GM23338 (cell line): ENCODE measurements at regions not wholly inside any gene's neighbourhood (a gene's known extent, or its start where the extent isn't known, plus 50 kb on each side); places are given as distances from the start of the nearest gene placed in this dataset.
A peak's percentile ranks its signal among the peaks of the same experiment; 100 is the strongest.

Experiments used
- ATAC-seq: fragments of 200-7000 bp; cut with Tn5 transposase; 3 replicates; pipeline ENCODE4 v1.9.1; 2020
- DNase-seq: peaks from one replicate; pipeline ENCODE4 v3.0.0-alpha.2; 2015; ENCODE audit warnings: low spot score
- H2AFZ ChIP-seq: fragments of 200-600 bp; sonication (generic); 2 replicates; pipeline ENCODE4 v1.8.0; 2016; ENCODE audit warnings: antibody characterized with exemption, mild to moderate bottlenecking, moderate library complexity
- H3F3A ChIP-seq: fragments of 200-600 bp; sonication (generic); replicated peaks from 2 replicates; pipeline ENCODE4 v1.8.0; 2017; ENCODE audit warnings: antibody characterized with exemption, mixed run types, low read depth
- H3K27ac ChIP-seq: fragments of 200-600 bp; sonication (generic); 2 replicates; pipeline ENCODE4 v1.6.1; 2016; ENCODE audit warnings: low read depth
- H3K27me3 ChIP-seq: fragments of 200-600 bp; sonication (generic); 2 replicates; pipeline ENCODE4 v1.8.0; 2016; ENCODE audit warnings: mild to moderate bottlenecking, mixed run types, moderate library complexity; ENCODE audit not compliant: insufficient read depth
- H3K36me3 ChIP-seq: fragments of 200-600 bp; sonication (generic); 2 replicates; pipeline ENCODE4 v1.8.0; 2016; ENCODE audit warnings: mild to moderate bottlenecking; ENCODE audit not compliant: insufficient read depth
- H3K4me1 ChIP-seq: fragments of 200-600 bp; sonication (generic); 2 replicates; pipeline ENCODE4 v1.8.0; 2016; ENCODE audit warnings: mild to moderate bottlenecking, moderate library complexity; ENCODE audit not compliant: insufficient read depth
- H3K4me2 ChIP-seq: fragments of 200-600 bp; sonication (generic); 2 replicates; pipeline ENCODE4 v1.7.1; 2017; ENCODE audit warnings: mixed run types
- H3K4me3 ChIP-seq: fragments of 200-600 bp; sonication (generic); 2 replicates; pipeline ENCODE4 v1.6.1; 2016; ENCODE audit warnings: mixed run types
- H3K79me2 ChIP-seq: fragments of 200-600 bp; sonication (generic); replicated peaks from 2 replicates; pipeline ENCODE4 v1.8.0; 2017; ENCODE audit warnings: mild to moderate bottlenecking; ENCODE audit not compliant: insufficient read depth
- H3K9me2 ChIP-seq: fragments of 200-600 bp; sonication (generic); 2 replicates; pipeline ENCODE4 v1.8.0; 2017; ENCODE audit not compliant: insufficient read depth
- H4K20me1 ChIP-seq: fragments of 200-600 bp; sonication (generic); replicated peaks from 2 replicates; pipeline ENCODE4 v1.8.0; 2017; ENCODE audit warnings: mild to moderate bottlenecking; ENCODE audit not compliant: insufficient read depth
- H3K27ac Mint-ChIP-seq: 2 replicates; pipeline ENCODE4 v1.8.0; 2020; ENCODE audit warnings: inconsistent platforms, mild to moderate bottlenecking, moderate library complexity, mixed read lengths
- H3K27me3 Mint-ChIP-seq: 3 replicates; pipeline ENCODE4 v1.8.0; 2022; ENCODE audit warnings: low read depth, mild to moderate bottlenecking, moderate library complexity, mixed read lengths, inconsistent platforms; ENCODE audit not compliant: insufficient read depth, poor library complexity
- H3K36me3 Mint-ChIP-seq: 3 replicates; pipeline ENCODE4 v1.8.0; 2021; ENCODE audit warnings: low read depth, mild to moderate bottlenecking, inconsistent platforms, moderate library complexity, mixed read lengths
- H3K4me1 Mint-ChIP-seq: 3 replicates; pipeline ENCODE4 v1.8.0; 2020; ENCODE audit warnings: mild to moderate bottlenecking, inconsistent platforms, mixed read lengths
- H3K4me3 Mint-ChIP-seq: 3 replicates; pipeline ENCODE4 v1.8.0; 2021; ENCODE audit warnings: moderate library complexity, mild to moderate bottlenecking, inconsistent platforms, mixed read lengths
- H3K9me3 Mint-ChIP-seq: 3 replicates; pipeline ENCODE4 v1.8.0; 2020; ENCODE audit warnings: moderate library complexity, mild to moderate bottlenecking, inconsistent platforms, mixed read lengths
- CREB1 ChIP-seq: fragments of 250-450 bp; sonication (Bioruptor Pico); IDR thresholded peaks from 2 replicates; pipeline ENCODE4 v1.5.0; 2020; ENCODE audit warnings: low read depth, mild to moderate bottlenecking, moderate library complexity
- EZH2 ChIP-seq: fragments of 200-600 bp; sonication (generic); IDR thresholded peaks from one replicate; pipeline ENCODE4 v1.8.0; 2017; ENCODE audit warnings: antibody characterized with exemption, mild to moderate bottlenecking, low read depth; ENCODE audit not compliant: unreplicated experiment
- EZH2phosphoT487 ChIP-seq: fragments of 200-600 bp; sonication (generic); IDR thresholded peaks from one replicate; pipeline ENCODE4 v1.8.1; 2018; ENCODE audit warnings: antibody characterized with exemption; ENCODE audit not compliant: unreplicated experiment
- JUNB ChIP-seq: IDR thresholded peaks from one replicate; pipeline ENCODE4 v1.6.1; 2016; ENCODE audit warnings: antibody characterized with exemption; ENCODE audit not compliant: unreplicated experiment
- ZNF331 ChIP-seq: fragments of 250-450 bp; sonication (Bioruptor Pico); IDR thresholded peaks from 2 replicates; pipeline ENCODE4 v1.5.0; 2020; ENCODE audit warnings: low read depth, mild to moderate bottlenecking, moderate library complexity
- TF ChIP-seq, protein P1 (sequence below): fragments of 250-450 bp; sonication (Bioruptor Pico); IDR thresholded peaks from 2 replicates; pipeline ENCODE4 v1.5.0; 2020; ENCODE audit warnings: mild to moderate bottlenecking, moderate library complexity

DNA sequence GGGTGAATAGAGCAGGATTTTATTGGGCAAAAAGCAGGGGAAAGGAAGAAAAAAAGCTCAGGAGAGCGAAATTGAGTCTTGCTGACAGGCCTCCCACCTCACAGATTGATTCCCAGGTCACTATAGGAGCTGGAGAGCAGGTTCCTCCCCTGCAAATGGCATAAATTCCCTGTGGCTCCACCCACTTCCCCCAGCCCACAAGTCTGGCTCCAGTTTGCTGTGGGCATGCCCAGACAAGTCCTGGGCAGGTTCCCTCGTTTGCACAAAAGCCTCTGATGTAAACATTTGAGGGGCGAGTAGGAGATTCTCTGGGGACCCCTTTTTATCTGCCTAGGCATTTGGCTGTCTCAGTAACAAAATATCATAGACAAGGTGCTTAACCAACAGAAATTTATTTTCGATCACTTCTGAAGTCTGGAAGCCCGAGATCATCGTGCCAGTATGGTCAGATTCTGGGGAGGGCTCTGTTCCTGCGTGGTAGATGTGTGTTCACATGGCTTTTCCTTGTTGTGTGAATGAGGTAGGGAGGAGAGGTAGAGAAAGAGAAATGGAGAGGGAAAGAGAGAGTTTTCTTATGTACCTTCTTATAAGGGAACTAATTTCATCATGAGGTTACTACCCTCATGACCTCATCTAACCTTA, 614.5 kb downstream of the MAT2B start:
- no peaks in the 10 kb centered on the region for H3K27me3 ChIP-seq
- no peak for TF ChIP-seq EZH2
- ATAC-seq (peak; percentile 77), DNase-seq (peak; percentile 58)
- Mint-ChIP-seq H3K27ac (peak overlapping the region; percentile 76), H3K36me3 (peaks cover 28% of the 10 kb centered on the region; the same call in 2 of the 3 replicates), H3K27me3 (no peaks in the 10 kb centered on the region), H3K4me3 (no peak overlapping the region), H3K9me3 (peaks cover 23% of the 10 kb centered on the region; the same call in 2 of the 3 replicates), H3K4me1 (peaks cover 9% of the 10 kb centered on the region; the same call in 2 of the 3 replicates)
- no peak overlapping the region for H3K4me3 ChIP-seq
- H3K79me2 ChIP-seq = no peaks in the 10 kb centered on the region
- peak overlapping the region; percentile 35; the same call in 1 of the 2 replicates for H2AFZ ChIP-seq
- no peaks in the 10 kb centered on the region for H4K20me1 ChIP-seq
- H3K9me2 ChIP-seq = peaks cover 8% of the 10 kb centered on the region; the same call in 1 of the 2 replicates
- peaks cover 7% of the 10 kb centered on the region; the same call in 1 of the 2 replicates for H3K4me1 ChIP-seq
- no peaks in the 10 kb centered on the region for H3F3A ChIP-seq
- H3K4me2 ChIP-seq = no peak overlapping the region
- no peaks in the 10 kb centered on the region for H3K36me3 ChIP-seq
- peak overlapping the region; percentile 48; the same call in 1 of the 2 replicates for H3K27ac ChIP-seq

DNA sequence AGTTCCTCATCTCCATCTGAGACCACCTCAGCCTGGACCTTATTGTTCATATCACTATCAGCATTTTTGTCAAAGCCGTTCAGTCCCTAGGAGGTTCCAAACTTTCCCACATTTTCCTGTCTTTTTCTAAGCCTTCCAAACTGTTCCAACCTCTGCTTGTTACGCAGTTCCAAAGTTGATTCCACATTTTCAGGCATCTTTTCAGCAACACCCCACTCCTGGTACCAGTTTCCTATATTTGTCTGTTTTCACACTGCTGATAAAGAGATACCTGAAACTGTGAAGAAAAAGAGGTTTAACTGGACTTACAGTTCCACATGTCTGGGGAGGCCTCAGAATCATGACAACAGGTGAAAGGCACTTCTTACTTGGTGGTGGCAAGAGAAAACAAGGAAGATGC, 622.1 kb downstream of the MAT2B start:
- Mint-ChIP-seq H3K27ac (no peak overlapping the region), H3K36me3 (peaks cover 64% of the 10 kb centered on the region), H3K4me3 (no peak overlapping the region), H3K4me1 (no peaks in the 10 kb centered on the region), H3K9me3 (peaks cover 71% of the 10 kb centered on the region), H3K27me3 (no peaks in the 10 kb centered on the region)
- Histone ChIP-seq H4K20me1 (no peaks in the 10 kb centered on the region), H3K9me2 (no peaks in the 10 kb centered on the region), H3K79me2 (no peaks in the 10 kb centered on the region), H2AFZ (no peak overlapping the region), H3F3A (no peaks in the 10 kb centered on the region), H3K36me3 (peaks cover 4% of the 10 kb centered on the region), H3K27ac (no peak overlapping the region), H3K4me2 (no peak overlapping the region), H3K4me3 (no peak overlapping the region), H3K27me3 (no peaks in the 10 kb centered on the region), H3K4me1 (no peaks in the 10 kb centered on the region)
- DNase-seq (no peak), ATAC-seq (no peak)
- TF ChIP-seq JUNB (no peak), ZNF331 (CRISPR knock-in tag) (no peak), EZH2phosphoT487 (no peak), CREB1 (CRISPR knock-in tag) (no peak)
- TF ChIP-seq, protein P1, sequence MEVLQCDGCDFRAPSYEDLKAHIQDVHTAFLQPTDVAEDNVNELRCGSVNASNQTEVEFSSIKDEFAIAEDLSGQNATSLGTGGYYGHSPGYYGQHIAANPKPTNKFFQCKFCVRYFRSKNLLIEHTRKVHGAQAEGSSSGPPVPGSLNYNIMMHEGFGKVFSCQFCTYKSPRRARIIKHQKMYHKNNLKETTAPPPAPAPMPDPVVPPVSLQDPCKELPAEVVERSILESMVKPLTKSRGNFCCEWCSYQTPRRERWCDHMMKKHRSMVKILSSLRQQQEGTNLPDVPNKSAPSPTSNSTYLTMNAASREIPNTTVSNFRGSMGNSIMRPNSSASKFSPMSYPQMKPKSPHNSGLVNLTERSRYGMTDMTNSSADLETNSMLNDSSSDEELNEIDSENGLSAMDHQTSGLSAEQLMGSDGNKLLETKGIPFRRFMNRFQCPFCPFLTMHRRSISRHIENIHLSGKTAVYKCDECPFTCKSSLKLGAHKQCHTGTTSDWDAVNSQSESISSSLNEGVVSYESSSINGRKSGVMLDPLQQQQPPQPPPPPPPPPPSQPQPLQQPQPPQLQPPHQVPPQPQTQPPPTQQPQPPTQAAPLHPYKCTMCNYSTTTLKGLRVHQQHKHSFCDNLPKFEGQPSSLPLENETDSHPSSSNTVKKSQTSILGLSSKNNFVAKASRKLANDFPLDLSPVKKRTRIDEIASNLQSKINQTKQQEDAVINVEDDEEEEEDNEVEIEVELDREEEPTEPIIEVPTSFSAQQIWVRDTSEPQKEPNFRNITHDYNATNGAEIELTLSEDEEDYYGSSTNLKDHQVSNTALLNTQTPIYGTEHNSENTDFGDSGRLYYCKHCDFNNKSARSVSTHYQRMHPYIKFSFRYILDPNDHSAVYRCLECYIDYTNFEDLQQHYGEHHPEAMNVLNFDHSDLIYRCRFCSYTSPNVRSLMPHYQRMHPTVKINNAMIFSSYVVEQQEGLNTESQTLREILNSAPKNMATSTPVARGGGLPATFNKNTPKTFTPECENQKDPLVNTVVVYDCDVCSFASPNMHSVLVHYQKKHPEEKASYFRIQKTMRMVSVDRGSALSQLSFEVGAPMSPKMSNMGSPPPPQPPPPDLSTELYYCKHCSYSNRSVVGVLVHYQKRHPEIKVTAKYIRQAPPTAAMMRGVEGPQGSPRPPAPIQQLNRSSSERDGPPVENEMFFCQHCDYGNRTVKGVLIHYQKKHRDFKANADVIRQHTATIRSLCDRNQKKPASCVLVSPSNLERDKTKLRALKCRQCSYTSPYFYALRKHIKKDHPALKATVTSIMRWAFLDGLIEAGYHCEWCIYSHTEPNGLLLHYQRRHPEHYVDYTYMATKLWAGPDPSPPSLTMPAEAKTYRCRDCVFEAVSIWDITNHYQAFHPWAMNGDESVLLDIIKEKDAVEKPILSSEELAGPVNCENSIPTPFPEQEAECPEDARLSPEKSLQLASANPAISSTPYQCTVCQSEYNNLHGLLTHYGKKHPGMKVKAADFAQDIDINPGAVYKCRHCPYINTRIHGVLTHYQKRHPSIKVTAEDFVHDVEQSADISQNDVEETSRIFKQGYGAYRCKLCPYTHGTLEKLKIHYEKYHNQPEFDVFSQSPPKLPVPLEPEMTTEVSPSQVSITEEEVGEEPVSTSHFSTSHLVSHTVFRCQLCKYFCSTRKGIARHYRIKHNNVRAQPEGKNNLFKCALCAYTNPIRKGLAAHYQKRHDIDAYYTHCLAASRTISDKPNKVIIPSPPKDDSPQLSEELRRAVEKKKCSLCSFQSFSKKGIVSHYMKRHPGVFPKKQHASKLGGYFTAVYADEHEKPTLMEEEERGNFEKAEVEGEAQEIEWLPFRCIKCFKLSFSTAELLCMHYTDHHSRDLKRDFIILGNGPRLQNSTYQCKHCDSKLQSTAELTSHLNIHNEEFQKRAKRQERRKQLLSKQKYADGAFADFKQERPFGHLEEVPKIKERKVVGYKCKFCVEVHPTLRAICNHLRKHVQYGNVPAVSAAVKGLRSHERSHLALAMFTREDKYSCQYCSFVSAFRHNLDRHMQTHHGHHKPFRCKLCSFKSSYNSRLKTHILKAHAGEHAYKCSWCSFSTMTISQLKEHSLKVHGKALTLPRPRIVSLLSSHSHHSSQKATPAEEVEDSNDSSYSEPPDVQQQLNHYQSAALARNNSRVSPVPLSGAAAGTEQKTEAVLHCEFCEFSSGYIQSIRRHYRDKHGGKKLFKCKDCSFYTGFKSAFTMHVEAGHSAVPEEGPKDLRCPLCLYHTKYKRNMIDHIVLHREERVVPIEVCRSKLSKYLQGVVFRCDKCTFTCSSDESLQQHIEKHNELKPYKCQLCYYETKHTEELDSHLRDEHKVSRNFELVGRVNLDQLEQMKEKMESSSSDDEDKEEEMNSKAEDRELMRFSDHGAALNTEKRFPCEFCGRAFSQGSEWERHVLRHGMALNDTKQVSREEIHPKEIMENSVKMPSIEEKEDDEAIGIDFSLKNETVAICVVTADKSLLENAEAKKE (CRISPR knock-in tag) = no peak
